ENCODE measurements at regions not wholly inside any gene's neighbourhood (a gene's known extent, or its start where the extent isn't known, plus 50 kb on each side); places are given as distances from the start of the nearest gene placed in this dataset.

- Histone ChIP-seq H3K4me3 (no peak overlapping the region), H3K36me3 (no peaks in the 10 kb centered on the region), H3K27me3 (ENCODE audit: low read depth) (no peaks in the 10 kb centered on the region), H3K9me3 (no peaks in the 10 kb centered on the region), H3K27ac (no peak overlapping the region), H3K4me1 (no peaks in the 10 kb centered on the region)
- DNase-seq (no peak), ATAC-seq (no peak)
- intact Hi-C loops (cut with DNase I): no loop called here
- no peak for TF ChIP-seq CTCF (IDR thresholded peaks at IDR 0.05)
Observed at GRCh38 chr4:157550028-157550427, 329.5 kb downstream of the GRIA2 start.

- H3K36me3 ChIP-seq: no peaks in the 10 kb centered on the region
- no peaks in the 10 kb centered on the region for H3K4me1 ChIP-seq
- no peak for ATAC-seq
- H3K4me3 ChIP-seq: no peak overlapping the region
- no peak overlapping the region for H3K27ac ChIP-seq
- DNase-seq: no peak
- intact Hi-C loops (cut with DNase I): no loop called here
- H3K27me3 ChIP-seq (ENCODE audit: low read depth): no peaks in the 10 kb centered on the region
- H3K9me3 ChIP-seq: peaks cover 13% of the 10 kb centered on the region
- TF ChIP-seq CTCF (IDR thresholded peaks at IDR 0.05): no peak
Observed at GRCh38 chr4:157527954-157528353, 307.4 kb downstream of the GRIA2 start.

GRCh38 chr4:157521906-157522305 is 301.4 kb downstream of the GRIA2 start:
- Histone ChIP-seq H3K4me1 (no peaks in the 10 kb centered on the region), H3K27ac (no peak overlapping the region), H3K36me3 (no peaks in the 10 kb centered on the region), H3K27me3 (ENCODE audit: low read depth) (no peaks in the 10 kb centered on the region), H3K9me3 (no peaks in the 10 kb centered on the region), H3K4me3 (no peak overlapping the region)
- ATAC-seq: no peak
- intact Hi-C loops (cut with DNase I): no loop called here
- no peak for TF ChIP-seq CTCF (IDR thresholded peaks at IDR 0.05)
- no peak for DNase-seq

- TF ChIP-seq CTCF (IDR thresholded peaks at IDR 0.05): no peak
- no peak for DNase-seq
Observed at GRCh38 chr4:157514711-157515110, 294.2 kb downstream of the GRIA2 start.

GRCh38 chr4:157509341-157509740 is 288.8 kb downstream of the GRIA2 start:
- Histone ChIP-seq H3K4me3 (no peak overlapping the region), H3K27ac (no peak overlapping the region), H3K9me3 (no peaks in the 10 kb centered on the region), H3K36me3 (no peaks in the 10 kb centered on the region), H3K27me3 (ENCODE audit: low read depth) (no peaks in the 10 kb centered on the region), H3K4me1 (no peaks in the 10 kb centered on the region)
- ATAC-seq: no peak
- no peak for DNase-seq
- intact Hi-C loops (cut with DNase I): no loop called here
- TF ChIP-seq CTCF (IDR thresholded peaks at IDR 0.05): no peak

More at GRCh38 chr4:157514711-157515110, 294.2 kb downstream of the GRIA2 start:
- intact Hi-C loops (cut with DNase I): no loop called here
- no peak overlapping the region for H3K27ac ChIP-seq
- H3K4me3 ChIP-seq: no peak overlapping the region
- no peaks in the 10 kb centered on the region for H3K36me3 ChIP-seq
- no peaks in the 10 kb centered on the region for H3K4me1 ChIP-seq
- no peaks in the 10 kb centered on the region for H3K27me3 ChIP-seq (ENCODE audit: low read depth)
- no peaks in the 10 kb centered on the region for H3K9me3 ChIP-seq
- ATAC-seq: no peak

GRCh38 chr4:157502656-157503055 is 282.1 kb downstream of the GRIA2 start:
- intact Hi-C loops (cut with DNase I): no loop called here
- Histone ChIP-seq H3K4me3 (no peak overlapping the region), H3K27ac (no peak overlapping the region), H3K27me3 (ENCODE audit: low read depth) (no peaks in the 10 kb centered on the region), H3K4me1 (no peaks in the 10 kb centered on the region), H3K9me3 (no peaks in the 10 kb centered on the region), H3K36me3 (no peaks in the 10 kb centered on the region)
- TF ChIP-seq CTCF (IDR thresholded peaks at IDR 0.05): no peak
- DNase-seq: no peak
- no peak for ATAC-seq
